ENCODE measurements at regions not wholly inside any gene's neighbourhood (a gene's known extent, or its start where the extent isn't known, plus 50 kb on each side); places are given as distances from the start of the nearest gene placed in this dataset.
"Not testable (repeated sequence)": the region's sequence is repeated elsewhere in the genome, so short reads cannot be mapped to it uniquely, and the experiment has no call there.

- no peak for TF ChIP-seq CTCF (IDR thresholded peaks at IDR 0.05; ENCODE audit: insufficient read depth, low read length, poor library complexity, severe bottlenecking)
- Histone ChIP-seq H3K27me3 (replicated peaks; ENCODE audit: control insufficient read depth, insufficient read depth, low read length) (no peaks in the 10 kb centered on the region), H3K4me3 (replicated peaks; ENCODE audit: low read depth, low read length) (no peak overlapping the region), H3K36me3 (ENCODE audit: control insufficient read depth, insufficient read depth, low read length) (no peaks in the 10 kb centered on the region)
- no peak for DNase-seq (ENCODE audit: extremely low read depth, insufficient read length)
Observed at GRCh38 chr12:46562625-46563225, 190.2 kb upstream of the SLC38A2 start.

- not testable (repeated sequence) for H3K4me3 ChIP-seq (replicated peaks; ENCODE audit: low read depth, low read length); H3K27me3 ChIP-seq (replicated peaks; ENCODE audit: control insufficient read depth, insufficient read depth, low read length); H3K36me3 ChIP-seq (ENCODE audit: control insufficient read depth, insufficient read depth, low read length); DNase-seq (ENCODE audit: extremely low read depth, insufficient read length)
Observed at GRCh38 chr12:46561769-46562624, 189.4 kb upstream of the SLC38A2 start.

GRCh38 chr12:46560874-46561273, 188.3 kb upstream of the SLC38A2 start:
- no peaks in the 10 kb centered on the region for H3K27me3 ChIP-seq (replicated peaks; ENCODE audit: control insufficient read depth, insufficient read depth, low read length)
- no peak for TF ChIP-seq CTCF (IDR thresholded peaks at IDR 0.05; ENCODE audit: insufficient read depth, low read length, poor library complexity, severe bottlenecking)
- no peak for DNase-seq (ENCODE audit: extremely low read depth, insufficient read length)
- no peak overlapping the region for H3K4me3 ChIP-seq (replicated peaks; ENCODE audit: low read depth, low read length)
- no peaks in the 10 kb centered on the region for H3K36me3 ChIP-seq (ENCODE audit: control insufficient read depth, insufficient read depth, low read length)

GRCh38 chr12:46560089-46560488, 187.5 kb upstream of the SLC38A2 start:
- DNase-seq (ENCODE audit: extremely low read depth, insufficient read length), result no peak
- Histone ChIP-seq H3K4me3 (replicated peaks; ENCODE audit: low read depth, low read length) (no peak overlapping the region), H3K27me3 (replicated peaks; ENCODE audit: control insufficient read depth, insufficient read depth, low read length) (no peaks in the 10 kb centered on the region), H3K36me3 (ENCODE audit: control insufficient read depth, insufficient read depth, low read length) (no peaks in the 10 kb centered on the region)
- no peak for TF ChIP-seq CTCF (IDR thresholded peaks at IDR 0.05; ENCODE audit: insufficient read depth, low read length, poor library complexity, severe bottlenecking)

- no peak for DNase-seq (ENCODE audit: extremely low read depth, insufficient read length)
- no peak overlapping the region for H3K4me3 ChIP-seq (replicated peaks; ENCODE audit: low read depth, low read length)
- TF ChIP-seq CTCF (IDR thresholded peaks at IDR 0.05; ENCODE audit: insufficient read depth, low read length, poor library complexity, severe bottlenecking), result no peak
- no peaks in the 10 kb centered on the region for H3K36me3 ChIP-seq (ENCODE audit: control insufficient read depth, insufficient read depth, low read length)
- no peaks in the 10 kb centered on the region for H3K27me3 ChIP-seq (replicated peaks; ENCODE audit: control insufficient read depth, insufficient read depth, low read length)
Observed at GRCh38 chr12:46559311-46559710, 186.7 kb upstream of the SLC38A2 start.

GRCh38 chr12:46558677-46559076, 186.1 kb upstream of the SLC38A2 start:
- no peak for DNase-seq (ENCODE audit: extremely low read depth, insufficient read length)
- H3K4me3 ChIP-seq (replicated peaks; ENCODE audit: low read depth, low read length), result no peak overlapping the region
- H3K36me3 ChIP-seq (ENCODE audit: control insufficient read depth, insufficient read depth, low read length), result no peaks in the 10 kb centered on the region
- no peaks in the 10 kb centered on the region for H3K27me3 ChIP-seq (replicated peaks; ENCODE audit: control insufficient read depth, insufficient read depth, low read length)
- TF ChIP-seq CTCF (IDR thresholded peaks at IDR 0.05; ENCODE audit: insufficient read depth, low read length, poor library complexity, severe bottlenecking), result no peak
